Endothelial cell (in vitro differentiated cells): ENCODE measurements at regions not wholly inside any gene's neighbourhood (a gene's known extent, or its start where the extent isn't known, plus 50 kb on each side); places are given as distances from the start of the nearest gene placed in this dataset.

Experiments
- DNase-seq: peaks from one replicate; pipeline ENCODE4 v3.0.0; 2021; ENCODE audit warnings: low spot score
- H3K27ac Mint-ChIP-seq: one replicate; pipeline ENCODE4 v1.8.0; 2021; ENCODE audit warnings: mixed read lengths, inconsistent platforms; ENCODE audit not compliant: unreplicated experiment
- H3K27me3 Mint-ChIP-seq: one replicate; pipeline ENCODE4 v1.8.0; 2021; ENCODE audit warnings: mild to moderate bottlenecking, moderate library complexity, mixed read lengths, inconsistent platforms; ENCODE audit not compliant: unreplicated experiment
- H3K36me3 Mint-ChIP-seq: one replicate; pipeline ENCODE4 v1.8.0; 2021; ENCODE audit warnings: mild to moderate bottlenecking, low read depth, mixed read lengths, inconsistent platforms; ENCODE audit not compliant: unreplicated experiment
- H3K4me1 Mint-ChIP-seq: one replicate; pipeline ENCODE4 v1.8.0; 2021; ENCODE audit warnings: mild to moderate bottlenecking, mixed read lengths, inconsistent platforms; ENCODE audit not compliant: unreplicated experiment
- H3K4me3 Mint-ChIP-seq: one replicate; pipeline ENCODE4 v1.8.0; 2021; ENCODE audit warnings: mild to moderate bottlenecking, mixed read lengths, inconsistent platforms; ENCODE audit not compliant: unreplicated experiment
- H3K9me3 Mint-ChIP-seq: one replicate; pipeline ENCODE4 v1.8.0; 2021; ENCODE audit warnings: mixed read lengths, inconsistent platforms; ENCODE audit not compliant: unreplicated experiment
- TF ChIP-seq, protein P1 (sequence below): fragments of 200-600 bp; sonication (generic); IDR thresholded peaks from one replicate; pipeline ENCODE4 v1.5.0; 2021; ENCODE audit warnings: antibody characterized with exemption; ENCODE audit not compliant: unreplicated experiment

DNA sequence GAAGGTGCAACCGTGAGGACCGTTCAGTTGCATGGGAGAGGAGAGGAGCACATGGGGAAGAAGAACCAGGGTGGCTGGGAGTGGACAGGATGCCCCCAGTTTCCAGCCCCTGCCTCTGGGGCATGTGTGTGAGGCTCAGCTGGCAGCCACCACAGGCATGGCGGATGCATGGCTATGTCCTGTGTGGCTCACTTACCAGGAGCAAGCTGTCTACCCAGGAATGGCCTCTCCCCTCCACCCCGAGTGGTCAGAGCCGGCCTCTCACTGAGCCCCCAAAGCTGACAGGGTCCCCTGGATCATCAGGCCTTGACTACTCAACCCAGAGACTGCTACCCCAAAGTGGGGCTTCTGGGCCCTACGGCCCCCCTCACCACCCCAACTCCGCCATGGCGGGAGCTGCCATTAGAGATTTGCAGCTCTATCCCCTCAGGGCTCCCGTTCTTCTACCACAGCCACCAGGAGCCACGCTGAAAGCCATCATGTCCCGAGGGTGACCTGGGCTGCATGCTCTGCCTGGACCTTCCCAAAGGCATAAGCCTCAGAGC lies 65.3 kb downstream of the RHOB start:
- no peaks in the 10 kb centered on the region for H3K9me3 Mint-ChIP-seq
- no peak for DNase-seq
- H3K27ac Mint-ChIP-seq: no peak overlapping the region
- peaks cover 5% of the 10 kb centered on the region for H3K4me1 Mint-ChIP-seq
- H3K27me3 Mint-ChIP-seq: peaks cover 10% of the 10 kb centered on the region
- peaks cover 3% of the 10 kb centered on the region for H3K36me3 Mint-ChIP-seq
- H3K4me3 Mint-ChIP-seq: no peak overlapping the region
- TF ChIP-seq, protein P1, sequence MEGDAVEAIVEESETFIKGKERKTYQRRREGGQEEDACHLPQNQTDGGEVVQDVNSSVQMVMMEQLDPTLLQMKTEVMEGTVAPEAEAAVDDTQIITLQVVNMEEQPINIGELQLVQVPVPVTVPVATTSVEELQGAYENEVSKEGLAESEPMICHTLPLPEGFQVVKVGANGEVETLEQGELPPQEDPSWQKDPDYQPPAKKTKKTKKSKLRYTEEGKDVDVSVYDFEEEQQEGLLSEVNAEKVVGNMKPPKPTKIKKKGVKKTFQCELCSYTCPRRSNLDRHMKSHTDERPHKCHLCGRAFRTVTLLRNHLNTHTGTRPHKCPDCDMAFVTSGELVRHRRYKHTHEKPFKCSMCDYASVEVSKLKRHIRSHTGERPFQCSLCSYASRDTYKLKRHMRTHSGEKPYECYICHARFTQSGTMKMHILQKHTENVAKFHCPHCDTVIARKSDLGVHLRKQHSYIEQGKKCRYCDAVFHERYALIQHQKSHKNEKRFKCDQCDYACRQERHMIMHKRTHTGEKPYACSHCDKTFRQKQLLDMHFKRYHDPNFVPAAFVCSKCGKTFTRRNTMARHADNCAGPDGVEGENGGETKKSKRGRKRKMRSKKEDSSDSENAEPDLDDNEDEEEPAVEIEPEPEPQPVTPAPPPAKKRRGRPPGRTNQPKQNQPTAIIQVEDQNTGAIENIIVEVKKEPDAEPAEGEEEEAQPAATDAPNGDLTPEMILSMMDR: no peak

DNA sequence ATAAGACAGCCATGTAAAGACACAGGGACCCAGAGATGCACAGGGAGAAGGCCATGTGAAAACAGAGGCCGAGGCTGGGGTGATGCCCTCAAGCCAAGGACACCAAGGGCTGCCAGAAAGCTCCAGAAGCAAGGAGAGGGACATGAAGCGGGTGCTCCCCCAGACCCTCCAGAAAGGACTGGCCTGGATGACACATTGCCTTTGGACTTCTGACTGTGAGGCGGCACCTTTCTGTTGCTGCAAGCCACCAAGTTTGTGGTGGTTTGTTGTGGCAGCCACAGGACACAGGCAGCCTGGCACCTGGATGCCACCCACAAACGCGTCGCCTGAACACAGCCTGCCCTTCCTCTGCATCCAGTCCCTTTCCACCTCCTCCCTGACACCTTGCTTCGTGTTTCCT lies 67.1 kb downstream of the RHOB start:
- H3K4me3 Mint-ChIP-seq: no peak overlapping the region
- peaks cover 3% of the 10 kb centered on the region for H3K36me3 Mint-ChIP-seq
- no peak overlapping the region for H3K27ac Mint-ChIP-seq
- TF ChIP-seq, protein P1: no peak
- H3K27me3 Mint-ChIP-seq: peaks cover 10% of the 10 kb centered on the region
- H3K4me1 Mint-ChIP-seq: peaks cover 6% of the 10 kb centered on the region
- DNase-seq: no peak
- no peaks in the 10 kb centered on the region for H3K9me3 Mint-ChIP-seq

DNA sequence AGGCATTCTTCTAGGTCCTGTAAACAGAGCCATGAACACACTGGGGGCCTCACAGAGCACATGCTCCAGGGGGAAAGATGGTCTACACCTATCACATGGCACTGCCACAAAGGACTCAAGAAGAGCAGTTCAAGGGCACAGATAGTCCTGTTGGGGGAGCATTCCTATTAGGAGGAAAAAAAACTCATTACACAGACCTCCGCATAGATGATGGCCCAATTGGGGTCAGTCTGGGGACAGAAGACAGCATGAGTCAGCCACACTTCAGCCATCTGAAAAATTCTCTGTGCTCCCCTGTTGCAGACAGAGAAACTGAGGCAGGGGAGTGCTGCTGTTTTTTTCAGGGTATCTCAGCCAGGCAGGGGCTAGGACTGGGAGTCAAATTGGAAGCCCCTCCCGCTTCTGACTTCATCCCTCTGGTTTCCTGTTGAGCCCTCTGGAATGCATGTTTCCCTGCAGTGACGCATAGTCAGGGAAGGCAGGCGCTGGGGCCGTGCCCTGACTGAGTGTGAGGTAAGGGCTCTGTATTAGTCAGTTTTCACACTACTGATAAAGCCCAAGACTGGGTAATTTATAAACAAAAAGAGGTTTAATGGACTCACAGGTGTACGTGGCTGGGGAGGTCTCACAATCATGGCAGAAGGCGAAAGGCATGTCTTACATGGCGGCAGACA lies 67.9 kb downstream of the RHOB start:
- H3K9me3 Mint-ChIP-seq: no peaks in the 10 kb centered on the region
- H3K27ac Mint-ChIP-seq: no peak overlapping the region
- H3K36me3 Mint-ChIP-seq: peaks cover 3% of the 10 kb centered on the region
- TF ChIP-seq, protein P1: no peak
- peaks cover 12% of the 10 kb centered on the region for H3K4me1 Mint-ChIP-seq
- H3K27me3 Mint-ChIP-seq: peaks cover 10% of the 10 kb centered on the region
- DNase-seq: no peak
- H3K4me3 Mint-ChIP-seq: no peak overlapping the region

DNA sequence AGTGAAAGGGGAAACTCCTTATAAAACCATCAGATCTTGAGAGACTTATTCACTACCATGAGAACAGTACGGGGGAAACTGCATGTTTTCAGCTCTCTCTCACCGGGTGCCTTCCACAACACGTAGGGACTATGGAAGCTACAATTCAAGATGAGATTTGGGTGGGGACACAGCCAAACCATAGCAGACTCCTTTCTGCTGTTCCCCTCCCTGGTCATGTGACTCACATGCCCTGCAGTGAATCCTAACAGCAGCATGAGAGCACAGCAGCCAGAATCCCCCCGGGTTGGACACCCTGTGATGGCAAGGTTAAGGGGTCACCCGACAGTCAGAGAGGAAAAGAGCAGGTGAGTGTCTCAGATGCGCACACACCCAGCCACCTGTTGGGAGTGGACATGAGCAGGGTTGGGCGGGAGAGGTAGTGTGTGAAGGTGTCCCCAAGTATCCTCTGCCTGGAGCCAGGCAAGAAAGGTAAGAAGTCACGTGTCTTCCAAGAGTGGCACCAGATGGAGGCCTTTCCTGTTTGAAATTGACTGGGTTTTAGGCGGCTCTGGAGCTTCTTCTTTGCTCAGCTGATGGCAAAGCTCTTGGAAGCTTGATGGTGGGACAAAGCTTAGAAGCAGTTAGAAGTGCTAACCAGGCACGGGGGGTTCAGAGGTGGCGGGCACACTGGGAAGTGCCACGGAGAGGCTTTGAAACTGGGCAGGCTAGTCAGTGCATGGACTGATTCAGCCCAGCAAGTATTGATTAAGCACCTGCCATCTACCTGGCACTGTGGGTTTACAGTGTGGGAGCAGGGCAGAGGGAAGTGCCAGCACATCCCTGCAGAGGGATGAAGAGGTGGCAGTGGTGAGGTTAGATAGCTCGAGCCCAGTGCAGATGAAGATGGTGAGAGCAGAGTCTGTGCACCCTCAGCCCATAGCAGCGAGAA lies 68.7 kb downstream of the RHOB start:
- Mint-ChIP-seq H3K4me3 (no peak overlapping the region), H3K4me1 (peaks cover 13% of the 10 kb centered on the region), H3K9me3 (no peaks in the 10 kb centered on the region), H3K36me3 (peaks cover 3% of the 10 kb centered on the region), H3K27ac (no peak overlapping the region), H3K27me3 (peaks cover 11% of the 10 kb centered on the region)
- DNase-seq: no peak
- TF ChIP-seq, protein P1: no peak

DNA sequence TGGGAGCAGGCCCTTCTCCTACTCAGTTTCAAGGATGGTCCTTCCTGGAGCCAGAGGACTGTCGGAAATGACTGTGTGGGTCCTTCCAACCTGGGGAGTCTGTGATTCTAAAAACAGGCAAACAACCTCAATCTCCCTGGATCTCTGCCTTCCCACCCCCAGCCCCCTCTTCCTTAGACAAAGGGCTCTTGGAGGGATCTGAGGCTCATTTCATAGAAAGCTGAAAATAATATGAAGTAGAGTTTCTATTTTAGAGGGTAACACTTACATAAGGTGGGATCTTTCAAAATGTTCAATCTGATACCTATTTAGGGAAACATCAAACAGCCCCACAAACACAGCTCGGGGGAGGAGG lies 69.4 kb downstream of the RHOB start:
- H3K27me3 Mint-ChIP-seq: peaks cover 9% of the 10 kb centered on the region
- TF ChIP-seq, protein P1: no peak
- H3K4me3 Mint-ChIP-seq: no peak overlapping the region
- H3K9me3 Mint-ChIP-seq: no peaks in the 10 kb centered on the region
- H3K4me1 Mint-ChIP-seq: peaks cover 13% of the 10 kb centered on the region
- H3K27ac Mint-ChIP-seq: no peak overlapping the region
- peaks cover 3% of the 10 kb centered on the region for H3K36me3 Mint-ChIP-seq
- no peak for DNase-seq
